ENCODE measurements at regions not wholly inside any gene's neighbourhood (a gene's known extent, or its start where the extent isn't known, plus 50 kb on each side); places are given as distances from the start of the nearest gene placed in this dataset.
"Not testable (repeated sequence)": the region's sequence is repeated elsewhere in the genome, so short reads cannot be mapped to it uniquely, and the experiment has no call there.

DNA sequence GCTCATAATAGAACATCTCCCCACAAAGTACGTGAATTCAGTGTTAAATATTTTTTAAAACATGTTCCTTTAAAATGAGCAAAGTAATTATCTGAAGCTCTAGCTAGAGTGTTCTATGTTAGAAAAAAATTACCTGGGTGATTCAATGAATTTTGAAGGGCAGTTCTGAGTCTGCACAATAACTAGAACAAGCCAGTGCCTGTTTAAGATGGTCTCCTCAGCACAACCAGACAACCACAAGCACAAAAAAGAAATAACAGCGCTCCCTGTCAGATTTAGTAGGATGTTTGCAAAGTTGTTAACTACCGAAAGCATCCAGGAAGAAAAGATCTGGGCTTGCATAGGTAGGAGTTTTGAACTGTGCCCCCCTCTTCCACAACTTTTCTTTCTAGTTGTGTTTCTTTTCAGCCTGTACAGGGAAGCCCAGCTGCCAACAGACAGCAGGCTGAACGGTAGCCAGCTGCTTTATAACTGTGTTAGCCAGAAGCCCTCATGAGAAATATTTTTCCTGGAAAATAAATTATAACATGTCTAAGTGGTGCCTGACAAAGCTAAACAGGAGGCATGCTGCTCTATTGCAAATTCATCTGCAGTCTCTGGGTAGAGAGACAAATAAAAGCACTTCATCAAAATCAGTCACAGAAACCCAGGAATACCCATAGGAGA is 1026.9 kb downstream of the MAT2B start:
- 71 to 96% methylated on average over 2 to 4 of the region's 4 CpGs for WGBS, 2 experiments
- Histone ChIP-seq H3K9me3 (ENCODE audit: control insufficient read depth, low read length) (no peaks in the 10 kb centered on the region), H3K4me1 (ENCODE audit: control insufficient read depth, insufficient read depth, low read length) (no peaks in the 10 kb centered on the region), H3K27ac (ENCODE audit: insufficient read depth, low read depth, low read length, poor library complexity, severe bottlenecking) (no peak overlapping the region), H3K27me3 (ENCODE audit: control insufficient read depth, insufficient read depth, low read length, poor library complexity, severe bottlenecking) (no peaks in the 10 kb centered on the region), H3K4me3 (ENCODE audit: insufficient read depth, low read depth, low read length) (no peak overlapping the region), H3K36me3 (ENCODE audit: control insufficient read depth, insufficient read depth, low read length) (no peaks in the 10 kb centered on the region)

- not testable (repeated sequence) for H3K4me1 ChIP-seq (ENCODE audit: control insufficient read depth, insufficient read depth, low read length); H3K9me3 ChIP-seq (ENCODE audit: control insufficient read depth, low read length); H3K27me3 ChIP-seq (ENCODE audit: control insufficient read depth, insufficient read depth, low read length, poor library complexity, severe bottlenecking); H3K36me3 ChIP-seq (ENCODE audit: control insufficient read depth, insufficient read depth, low read length); H3K27ac ChIP-seq (ENCODE audit: insufficient read depth, low read depth, low read length, poor library complexity, severe bottlenecking); H3K4me3 ChIP-seq (ENCODE audit: insufficient read depth, low read depth, low read length)
- 90 to 91% methylated on average over 7 of the region's 7 CpGs for WGBS, 2 experiments
Observed at GRCh38 chr5:164533426-164533825, 1028.0 kb downstream of the MAT2B start.

- Histone ChIP-seq H3K27me3 (ENCODE audit: control insufficient read depth, insufficient read depth, low read length, poor library complexity, severe bottlenecking) (no peaks in the 10 kb centered on the region), H3K27ac (ENCODE audit: insufficient read depth, low read depth, low read length, poor library complexity, severe bottlenecking) (no peak overlapping the region), H3K9me3 (ENCODE audit: control insufficient read depth, low read length) (no peaks in the 10 kb centered on the region), H3K36me3 (ENCODE audit: control insufficient read depth, insufficient read depth, low read length) (no peaks in the 10 kb centered on the region), H3K4me1 (ENCODE audit: control insufficient read depth, insufficient read depth, low read length) (no peaks in the 10 kb centered on the region), H3K4me3 (ENCODE audit: insufficient read depth, low read depth, low read length) (no peak overlapping the region)
- 94 to 100% methylated on average over 2 of the region's 2 CpGs for WGBS, 2 experiments
Observed at GRCh38 chr5:164540174-164540573, 1034.8 kb downstream of the MAT2B start.

DNA sequence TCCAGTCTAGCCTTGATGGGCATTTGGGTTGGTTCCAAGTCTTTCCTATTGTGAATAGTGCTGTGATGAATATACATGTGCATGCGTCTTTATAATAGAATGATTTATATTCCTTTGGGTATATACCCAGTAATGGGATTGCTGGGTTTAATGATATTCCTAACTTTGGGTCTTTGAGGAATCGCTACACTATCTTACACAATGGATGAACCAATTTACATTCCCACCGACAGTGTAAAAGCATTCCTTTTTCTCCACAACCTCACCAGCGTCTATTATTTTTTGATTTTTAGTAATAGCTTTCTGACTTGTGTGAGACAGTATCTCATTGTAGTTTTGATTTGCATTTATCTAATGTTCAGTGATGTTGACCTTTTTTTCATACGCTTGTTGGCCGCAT is 1040.1 kb downstream of the MAT2B start:
- Histone ChIP-seq H3K36me3 (ENCODE audit: control insufficient read depth, insufficient read depth, low read length) (no peaks in the 10 kb centered on the region), H3K4me1 (ENCODE audit: control insufficient read depth, insufficient read depth, low read length) (no peaks in the 10 kb centered on the region), H3K9me3 (ENCODE audit: control insufficient read depth, low read length) (no peaks in the 10 kb centered on the region), H3K27me3 (ENCODE audit: control insufficient read depth, insufficient read depth, low read length, poor library complexity, severe bottlenecking) (no peaks in the 10 kb centered on the region), H3K27ac (ENCODE audit: insufficient read depth, low read depth, low read length, poor library complexity, severe bottlenecking) (no peak overlapping the region), H3K4me3 (ENCODE audit: insufficient read depth, low read depth, low read length) (no peak overlapping the region)
- 91 to 96% methylated on average over 4 to 6 of the region's 6 CpGs for WGBS, 2 experiments

GRCh38 chr5:164553851-164554250 is 1048.4 kb downstream of the MAT2B start:
- 79 to 83% methylated on average over 1 to 3 of the region's 3 CpGs for WGBS, 2 experiments
- Histone ChIP-seq H3K36me3 (ENCODE audit: control insufficient read depth, insufficient read depth, low read length) (no peaks in the 10 kb centered on the region), H3K9me3 (ENCODE audit: control insufficient read depth, low read length) (no peaks in the 10 kb centered on the region), H3K27ac (ENCODE audit: insufficient read depth, low read depth, low read length, poor library complexity, severe bottlenecking) (no peak overlapping the region), H3K4me3 (ENCODE audit: insufficient read depth, low read depth, low read length) (no peak overlapping the region), H3K4me1 (ENCODE audit: control insufficient read depth, insufficient read depth, low read length) (no peaks in the 10 kb centered on the region), H3K27me3 (ENCODE audit: control insufficient read depth, insufficient read depth, low read length, poor library complexity, severe bottlenecking) (no peaks in the 10 kb centered on the region)

DNA sequence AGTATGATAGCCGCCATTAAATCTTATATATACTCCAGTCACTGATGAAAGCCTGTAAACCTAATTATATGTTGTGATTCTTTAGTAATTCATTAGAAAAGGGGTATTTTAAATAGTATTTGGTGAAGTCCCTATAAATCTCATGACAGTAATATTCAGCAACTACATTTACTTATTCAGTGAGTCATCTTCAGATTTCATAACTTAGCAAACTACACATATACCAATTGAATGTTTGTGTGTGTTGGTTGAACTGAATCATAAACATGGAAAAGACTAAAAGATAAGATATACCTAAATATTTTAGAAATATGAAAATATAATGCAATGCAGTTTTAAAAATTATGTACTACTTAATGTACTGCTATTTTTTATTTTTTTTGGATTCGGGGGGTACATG is 1050.4 kb downstream of the MAT2B start:
- Histone ChIP-seq H3K27me3 (ENCODE audit: control insufficient read depth, insufficient read depth, low read length, poor library complexity, severe bottlenecking) (no peaks in the 10 kb centered on the region), H3K27ac (ENCODE audit: insufficient read depth, low read depth, low read length, poor library complexity, severe bottlenecking) (no peak overlapping the region), H3K4me1 (ENCODE audit: control insufficient read depth, insufficient read depth, low read length) (no peaks in the 10 kb centered on the region), H3K4me3 (ENCODE audit: insufficient read depth, low read depth, low read length) (no peak overlapping the region), H3K36me3 (ENCODE audit: control insufficient read depth, insufficient read depth, low read length) (no peaks in the 10 kb centered on the region), H3K9me3 (ENCODE audit: control insufficient read depth, low read length) (no peaks in the 10 kb centered on the region)
- 80% methylated on average over 1 of the region's 2 CpGs; no CpG with 5 or more reads in 1 of the 2 experiments for WGBS, 2 experiments

DNA sequence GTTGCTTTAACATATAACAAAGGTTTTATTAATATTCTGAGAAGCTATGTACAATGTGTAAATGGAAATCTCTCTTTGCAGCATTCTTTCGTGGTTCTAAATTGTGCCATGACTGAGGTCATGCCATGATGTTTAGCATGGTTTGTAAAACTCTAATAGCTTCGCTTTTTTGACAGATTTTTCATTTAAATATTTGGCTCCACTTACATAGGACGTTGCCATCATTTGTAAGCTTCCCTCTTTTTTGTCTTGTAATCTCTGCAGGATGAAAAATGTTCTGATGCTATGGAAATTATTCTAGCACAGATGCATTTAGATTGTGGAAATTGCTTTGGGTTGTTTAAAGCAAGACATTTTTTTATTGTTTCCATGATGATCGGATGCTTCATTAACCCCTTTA is 1054.8 kb downstream of the MAT2B start:
- H3K36me3 ChIP-seq (ENCODE audit: control insufficient read depth, insufficient read depth, low read length) = no peaks in the 10 kb centered on the region
- H3K27ac ChIP-seq (ENCODE audit: insufficient read depth, low read depth, low read length, poor library complexity, severe bottlenecking) = no peak overlapping the region
- H3K4me1 ChIP-seq (ENCODE audit: control insufficient read depth, insufficient read depth, low read length) = no peaks in the 10 kb centered on the region
- no peaks in the 10 kb centered on the region for H3K27me3 ChIP-seq (ENCODE audit: control insufficient read depth, insufficient read depth, low read length, poor library complexity, severe bottlenecking)
- no peak overlapping the region for H3K4me3 ChIP-seq (ENCODE audit: insufficient read depth, low read depth, low read length)
- 90 to 98% methylated on average over 4 of the region's 4 CpGs for WGBS, 2 experiments
- H3K9me3 ChIP-seq (ENCODE audit: control insufficient read depth, low read length) = no peaks in the 10 kb centered on the region

DNA sequence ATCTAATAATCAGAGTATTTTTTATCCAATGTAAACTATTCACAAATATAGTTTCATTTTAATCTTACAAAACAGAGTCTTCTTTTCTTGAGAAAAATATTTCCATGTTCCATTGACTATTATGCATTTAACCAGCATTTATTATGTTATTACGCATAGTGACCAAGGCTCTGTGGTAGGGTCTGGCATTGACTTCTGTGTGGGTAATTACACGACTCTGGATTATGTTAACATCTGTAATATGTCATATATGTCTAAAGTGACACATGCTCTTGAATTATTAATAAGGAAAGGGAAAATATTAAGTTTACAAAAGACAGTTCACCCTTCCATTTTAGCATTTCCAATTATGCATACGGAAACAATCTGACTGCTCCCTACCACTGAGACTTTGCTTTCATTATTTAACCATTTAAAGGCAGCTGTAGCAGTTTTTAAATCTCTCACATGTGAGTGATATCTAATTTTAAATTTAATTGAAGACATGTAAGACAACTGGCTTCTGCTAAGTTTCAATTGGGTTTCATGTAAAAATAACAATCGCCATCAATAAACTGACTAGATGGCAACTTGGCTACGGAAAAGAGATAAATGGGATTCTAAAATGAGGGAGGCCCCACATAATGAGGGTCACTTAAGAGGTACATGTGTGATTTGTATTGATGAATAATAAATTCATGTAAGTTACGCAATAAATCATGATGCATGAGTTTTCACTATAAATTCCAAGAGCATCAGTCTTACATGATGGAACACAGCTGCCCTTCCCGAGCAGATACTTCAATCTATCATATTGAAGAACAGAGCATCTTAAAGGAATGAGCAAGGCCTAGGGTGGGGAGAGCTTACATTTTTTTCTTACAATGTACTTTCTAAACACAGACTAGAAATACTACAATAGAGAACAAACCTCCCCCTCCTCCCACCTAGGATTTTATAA is 1056.8 kb downstream of the MAT2B start:
- Histone ChIP-seq H3K4me1 (ENCODE audit: control insufficient read depth, insufficient read depth, low read length) (no peaks in the 10 kb centered on the region), H3K27me3 (ENCODE audit: control insufficient read depth, insufficient read depth, low read length, poor library complexity, severe bottlenecking) (no peaks in the 10 kb centered on the region), H3K9me3 (ENCODE audit: control insufficient read depth, low read length) (no peaks in the 10 kb centered on the region), H3K27ac (ENCODE audit: insufficient read depth, low read depth, low read length, poor library complexity, severe bottlenecking) (no peak overlapping the region), H3K36me3 (ENCODE audit: control insufficient read depth, insufficient read depth, low read length) (no peaks in the 10 kb centered on the region), H3K4me3 (ENCODE audit: insufficient read depth, low read depth, low read length) (no peak overlapping the region)
- WGBS, 2 experiments = 92 to 96% methylated on average over 5 to 7 of the region's 7 CpGs

DNA sequence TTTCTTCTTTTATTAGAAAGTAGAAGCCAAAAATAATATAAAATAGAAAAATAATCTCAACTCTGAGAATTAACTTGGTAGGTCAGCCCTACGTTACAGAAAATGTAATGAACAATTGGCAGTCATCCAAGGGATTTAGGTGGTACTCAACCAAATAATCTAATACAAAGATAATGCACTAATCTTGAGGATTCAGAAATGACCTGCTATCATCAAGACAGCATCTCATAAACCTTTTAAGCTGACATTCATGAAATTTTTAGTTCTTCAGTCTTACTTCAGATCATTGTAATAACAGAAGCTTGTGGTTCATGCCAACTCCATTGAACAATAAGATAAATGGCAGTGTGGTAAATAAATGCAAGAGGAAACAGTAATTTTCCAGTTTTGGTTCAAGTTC is 1058.0 kb downstream of the MAT2B start:
- Histone ChIP-seq H3K36me3 (ENCODE audit: control insufficient read depth, insufficient read depth, low read length) (no peaks in the 10 kb centered on the region), H3K4me3 (ENCODE audit: insufficient read depth, low read depth, low read length) (no peak overlapping the region), H3K9me3 (ENCODE audit: control insufficient read depth, low read length) (no peaks in the 10 kb centered on the region), H3K27ac (ENCODE audit: insufficient read depth, low read depth, low read length, poor library complexity, severe bottlenecking) (no peak overlapping the region), H3K27me3 (ENCODE audit: control insufficient read depth, insufficient read depth, low read length, poor library complexity, severe bottlenecking) (no peaks in the 10 kb centered on the region), H3K4me1 (ENCODE audit: control insufficient read depth, insufficient read depth, low read length) (no peaks in the 10 kb centered on the region)
- WGBS, 2 experiments = 100% methylated on average over 1 of the region's 1 CpG

- no peaks in the 10 kb centered on the region for H3K9me3 ChIP-seq (ENCODE audit: control insufficient read depth, low read length)
- 100% methylated on average over 1 of the region's 2 CpGs; no CpG with 5 or more reads in 1 of the 2 experiments for WGBS, 2 experiments
- H3K36me3 ChIP-seq (ENCODE audit: control insufficient read depth, insufficient read depth, low read length) = no peaks in the 10 kb centered on the region
- H3K27ac ChIP-seq (ENCODE audit: insufficient read depth, low read depth, low read length, poor library complexity, severe bottlenecking) = no peak overlapping the region
- H3K4me1 ChIP-seq (ENCODE audit: control insufficient read depth, insufficient read depth, low read length) = no peaks in the 10 kb centered on the region
- H3K4me3 ChIP-seq (ENCODE audit: insufficient read depth, low read depth, low read length) = no peak overlapping the region
- no peaks in the 10 kb centered on the region for H3K27me3 ChIP-seq (ENCODE audit: control insufficient read depth, insufficient read depth, low read length, poor library complexity, severe bottlenecking)
Observed at GRCh38 chr5:164573397-164573796, 1068.0 kb downstream of the MAT2B start.

Measured in ectodermal cell (in vitro differentiated cells).